Neural progenitor cell (in vitro differentiated cells): ENCODE measurements at regions not wholly inside any gene's neighbourhood (a gene's known extent, or its start where the extent isn't known, plus 50 kb on each side); places are given as distances from the start of the nearest gene placed in this dataset.

Experiments used
- DNase-seq: peaks from one replicate; pipeline ENCODE4 v3.0.0-alpha.2; 2016; ENCODE audit warnings: low spot score
- H2AFZ ChIP-seq: fragments of 200-600 bp; sonication (generic); replicated peaks from 2 replicates; pipeline ENCODE4 v1.6.1; 2016; ENCODE audit warnings: antibody characterized with exemption
- H3F3A ChIP-seq: fragments of 200-600 bp; sonication (generic); 2 replicates; pipeline ENCODE4 v1.6.1; 2016; ENCODE audit warnings: antibody characterized with exemption, low read depth
- H3K27ac ChIP-seq: fragments of 200-600 bp; sonication (generic); 2 replicates; pipeline ENCODE4 v1.5.1; 2016; ENCODE audit warnings: mild to moderate bottlenecking
- H3K27me3 ChIP-seq: fragments of 200-600 bp; sonication (generic); 2 replicates; pipeline ENCODE4 v1.6.1; 2016; ENCODE audit warnings: mild to moderate bottlenecking, moderate library complexity
- H3K36me3 ChIP-seq: fragments of 200-600 bp; sonication (generic); 2 replicates; pipeline ENCODE4 v1.5.1; 2016
- H3K4me1 ChIP-seq: fragments of 200-600 bp; sonication (generic); 2 replicates; pipeline ENCODE4 v1.6.1; 2016; ENCODE audit warnings: mixed run types
- H3K4me2 ChIP-seq: fragments of 200-600 bp; sonication (generic); 2 replicates; pipeline ENCODE4 v1.6.1; 2016
- H3K4me3 ChIP-seq: fragments of 200-600 bp; sonication (generic); 2 replicates; pipeline ENCODE4 v1.5.1; 2016
- H3K79me2 ChIP-seq: fragments of 200-600 bp; sonication (generic); 2 replicates; pipeline ENCODE4 v1.6.1; 2016; ENCODE audit warnings: low read depth
- H3K9ac ChIP-seq: fragments of 200-600 bp; sonication (generic); 2 replicates; pipeline ENCODE4 v1.6.1; 2016
- H3K9me3 ChIP-seq: fragments of 200-600 bp; sonication (generic); 2 replicates; pipeline ENCODE4 v1.5.1; 2016; ENCODE audit warnings: low read depth
- H4K20me1 ChIP-seq: fragments of 200-600 bp; sonication (generic); 2 replicates; pipeline ENCODE4 v1.6.1; 2016; ENCODE audit warnings: low read depth
- H3K27ac Mint-ChIP-seq: 3 replicates; pipeline ENCODE4 v1.8.0; 2021; ENCODE audit warnings: mixed read lengths
- H3K27me3 Mint-ChIP-seq: 2 replicates; pipeline ENCODE4 v1.8.0; 2022; ENCODE audit warnings: low read depth, mild to moderate bottlenecking, inconsistent platforms, moderate library complexity, mixed read lengths; ENCODE audit not compliant: insufficient read depth
- H3K36me3 Mint-ChIP-seq: 3 replicates; pipeline ENCODE4 v1.8.0; 2021; ENCODE audit warnings: mixed read lengths
- H3K4me1 Mint-ChIP-seq: 3 replicates; pipeline ENCODE4 v1.8.0; 2021; ENCODE audit warnings: mixed read lengths
- H3K4me3 Mint-ChIP-seq: 3 replicates; pipeline ENCODE4 v1.8.0; 2021; ENCODE audit warnings: mild to moderate bottlenecking, moderate library complexity, mixed read lengths
- H3K9me3 Mint-ChIP-seq: 3 replicates; pipeline ENCODE4 v1.8.0; 2020; ENCODE audit warnings: mixed read lengths
- EZH2 ChIP-seq: fragments of 200-600 bp; sonication (generic); IDR thresholded peaks from 2 replicates; pipeline ENCODE4 v1.6.1; 2017; ENCODE audit warnings: antibody characterized with exemption, mild to moderate bottlenecking, moderate library complexity
- EZH2phosphoT487 ChIP-seq: fragments of 200-600 bp; sonication (generic); IDR thresholded peaks from 2 replicates; pipeline ENCODE4 v1.6.1; 2017; ENCODE audit warnings: antibody characterized with exemption
- TF ChIP-seq, protein P1 (sequence below): fragments of 200-600 bp; sonication (generic); IDR thresholded peaks from 2 replicates; pipeline ENCODE4 v1.5.1; 2017; ENCODE audit warnings: antibody characterized with exemption, mild to moderate bottlenecking

DNA sequence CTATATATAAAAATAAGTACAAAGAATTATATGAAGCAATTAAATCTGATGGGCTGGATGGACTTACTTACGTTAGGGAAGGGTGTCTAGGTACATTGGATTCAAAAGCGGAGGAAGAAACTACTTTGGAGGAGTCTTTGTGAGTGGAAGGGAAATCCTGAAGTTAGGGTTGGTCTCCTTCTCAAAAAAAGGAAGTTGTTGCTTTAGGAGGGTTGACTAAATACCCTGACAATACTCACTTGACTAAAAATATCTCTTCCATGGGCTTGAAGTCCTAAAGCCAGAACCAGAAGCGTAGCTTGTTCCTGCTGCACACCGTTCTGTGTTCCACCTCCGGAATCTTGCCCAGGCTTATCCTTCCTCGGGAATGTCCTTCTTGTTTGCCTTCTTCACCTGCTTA is 143.3 kb upstream of the ZEB2 start:
- Mint-ChIP-seq H3K27me3 (no peaks in the 10 kb centered on the region), H3K4me1 (peaks cover 10% of the 10 kb centered on the region), H3K36me3 (no peaks in the 10 kb centered on the region), H3K9me3 (no peaks in the 10 kb centered on the region), H3K27ac (no peak overlapping the region), H3K4me3 (no peak overlapping the region)
- TF ChIP-seq EZH2 (no peak), EZH2phosphoT487 (no peak)
- TF ChIP-seq, protein P1, sequence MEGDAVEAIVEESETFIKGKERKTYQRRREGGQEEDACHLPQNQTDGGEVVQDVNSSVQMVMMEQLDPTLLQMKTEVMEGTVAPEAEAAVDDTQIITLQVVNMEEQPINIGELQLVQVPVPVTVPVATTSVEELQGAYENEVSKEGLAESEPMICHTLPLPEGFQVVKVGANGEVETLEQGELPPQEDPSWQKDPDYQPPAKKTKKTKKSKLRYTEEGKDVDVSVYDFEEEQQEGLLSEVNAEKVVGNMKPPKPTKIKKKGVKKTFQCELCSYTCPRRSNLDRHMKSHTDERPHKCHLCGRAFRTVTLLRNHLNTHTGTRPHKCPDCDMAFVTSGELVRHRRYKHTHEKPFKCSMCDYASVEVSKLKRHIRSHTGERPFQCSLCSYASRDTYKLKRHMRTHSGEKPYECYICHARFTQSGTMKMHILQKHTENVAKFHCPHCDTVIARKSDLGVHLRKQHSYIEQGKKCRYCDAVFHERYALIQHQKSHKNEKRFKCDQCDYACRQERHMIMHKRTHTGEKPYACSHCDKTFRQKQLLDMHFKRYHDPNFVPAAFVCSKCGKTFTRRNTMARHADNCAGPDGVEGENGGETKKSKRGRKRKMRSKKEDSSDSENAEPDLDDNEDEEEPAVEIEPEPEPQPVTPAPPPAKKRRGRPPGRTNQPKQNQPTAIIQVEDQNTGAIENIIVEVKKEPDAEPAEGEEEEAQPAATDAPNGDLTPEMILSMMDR = no peak
- Histone ChIP-seq H3K79me2 (no peaks in the 10 kb centered on the region), H3K27ac (no peak overlapping the region), H3K9ac (no peak overlapping the region), H3K4me2 (no peak overlapping the region), H4K20me1 (no peaks in the 10 kb centered on the region), H3K27me3 (no peaks in the 10 kb centered on the region), H3K36me3 (no peaks in the 10 kb centered on the region), H3F3A (no peaks in the 10 kb centered on the region), H3K4me1 (peaks cover 12% of the 10 kb centered on the region), H2AFZ (no peak overlapping the region), H3K9me3 (no peaks in the 10 kb centered on the region), H3K4me3 (no peak overlapping the region)
- DNase-seq = no peak

DNA sequence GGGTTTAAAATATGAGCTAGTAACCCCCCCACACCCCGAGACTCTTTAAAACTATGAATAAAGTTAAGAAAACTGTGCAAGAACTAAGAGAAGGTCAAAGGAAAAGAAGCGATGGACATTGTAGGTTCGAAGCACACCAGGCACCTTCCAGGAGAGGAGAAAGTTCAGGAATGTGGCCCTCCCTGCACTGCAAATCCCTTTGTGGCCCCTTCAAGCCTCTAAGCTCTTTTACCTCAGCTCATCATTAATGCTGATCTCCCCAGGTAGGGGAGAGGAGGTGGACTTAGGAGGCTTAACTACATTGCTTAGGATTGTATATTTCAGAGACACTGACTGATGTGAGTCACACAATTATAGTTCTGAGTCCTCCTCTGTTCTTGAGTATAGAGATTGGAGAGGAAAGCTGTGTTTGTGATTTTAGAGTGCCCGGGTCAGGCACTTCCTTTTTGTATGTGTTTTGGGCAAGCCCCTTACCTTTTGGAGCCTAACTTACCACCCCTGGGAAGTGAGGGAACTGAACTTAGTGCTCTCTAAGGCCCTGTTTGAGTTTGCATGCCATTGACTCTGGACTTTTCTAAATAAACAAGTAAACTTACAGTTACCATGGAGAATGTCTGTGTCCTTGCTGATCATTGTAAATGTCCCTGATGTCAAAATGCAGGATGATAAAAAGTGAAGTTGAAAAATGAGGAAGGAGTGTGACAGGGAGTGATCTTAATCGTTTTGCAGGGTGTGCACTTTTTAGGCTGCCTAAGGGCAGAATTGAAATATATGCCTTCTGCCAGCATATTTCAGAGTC is 140.8 kb upstream of the ZEB2 start:
- DNase-seq = peak; percentile 24
- Mint-ChIP-seq H3K27ac (no peak overlapping the region), H3K9me3 (no peaks in the 10 kb centered on the region), H3K36me3 (no peaks in the 10 kb centered on the region), H3K4me1 (peaks cover 10% of the 10 kb centered on the region), H3K27me3 (no peaks in the 10 kb centered on the region), H3K4me3 (no peak overlapping the region)
- no peaks in the 10 kb centered on the region for H3K9me3 ChIP-seq
- H3K9ac ChIP-seq = no peak overlapping the region
- no peak overlapping the region for H3K27ac ChIP-seq
- no peaks in the 10 kb centered on the region for H3K36me3 ChIP-seq
- peak overlapping the region; percentile 11 for H3K4me2 ChIP-seq
- TF ChIP-seq EZH2phosphoT487 (no peak), EZH2 (no peak)
- TF ChIP-seq, protein P1 = no peak
- no peaks in the 10 kb centered on the region for H3K79me2 ChIP-seq
- H3F3A ChIP-seq = no peaks in the 10 kb centered on the region
- no peak overlapping the region for H3K4me3 ChIP-seq
- peaks cover 12% of the 10 kb centered on the region for H3K4me1 ChIP-seq
- H2AFZ ChIP-seq = peak overlapping the region; percentile 36
- no peaks in the 10 kb centered on the region for H3K27me3 ChIP-seq
- no peaks in the 10 kb centered on the region for H4K20me1 ChIP-seq

DNA sequence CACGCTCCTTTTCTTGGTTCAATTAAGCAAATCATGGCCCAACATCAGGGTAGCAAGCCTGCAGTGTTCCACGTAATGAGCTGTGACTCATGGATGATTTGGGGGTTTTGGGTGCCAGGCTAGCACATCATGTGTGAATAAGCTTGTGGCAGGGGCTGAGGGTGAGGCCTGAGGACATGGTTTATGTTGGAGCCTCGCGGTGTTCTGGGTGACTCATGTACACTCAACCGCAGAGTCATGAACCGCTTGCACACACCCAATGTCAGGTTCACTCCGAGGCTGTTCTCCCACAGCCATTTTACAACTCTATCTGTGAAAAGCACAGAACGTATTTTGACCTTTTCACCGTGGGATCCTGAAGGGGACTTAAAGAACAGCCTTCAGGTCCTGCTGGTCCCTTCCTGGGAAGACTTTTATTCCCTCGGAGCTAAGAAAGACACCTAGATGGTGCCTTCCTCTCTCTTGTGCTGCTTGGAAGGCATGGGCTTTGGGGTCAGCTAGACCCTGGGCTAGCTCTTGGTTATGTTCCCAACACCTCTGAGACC is 139.9 kb upstream of the ZEB2 start:
- no peaks in the 10 kb centered on the region for H3K36me3 ChIP-seq
- H3K27me3 ChIP-seq = no peaks in the 10 kb centered on the region
- TF ChIP-seq EZH2 (no peak), EZH2phosphoT487 (no peak)
- TF ChIP-seq, protein P1 = no peak
- no peak for DNase-seq
- Mint-ChIP-seq H3K9me3 (no peaks in the 10 kb centered on the region), H3K4me1 (peaks cover 10% of the 10 kb centered on the region), H3K27ac (no peak overlapping the region), H3K27me3 (no peaks in the 10 kb centered on the region), H3K36me3 (no peaks in the 10 kb centered on the region), H3K4me3 (no peak overlapping the region)
- peaks cover 12% of the 10 kb centered on the region for H3K4me1 ChIP-seq
- no peaks in the 10 kb centered on the region for H4K20me1 ChIP-seq
- no peaks in the 10 kb centered on the region for H3K79me2 ChIP-seq
- no peak overlapping the region for H3K4me3 ChIP-seq
- no peaks in the 10 kb centered on the region for H3F3A ChIP-seq
- H3K9ac ChIP-seq = no peak overlapping the region
- H3K27ac ChIP-seq = no peak overlapping the region
- no peak overlapping the region for H2AFZ ChIP-seq
- no peaks in the 10 kb centered on the region for H3K9me3 ChIP-seq
- no peak overlapping the region for H3K4me2 ChIP-seq
